H9 (cell line): ENCODE measurements at regions not wholly inside any gene's neighbourhood (a gene's known extent, or its start where the extent isn't known, plus 50 kb on each side); places are given as distances from the start of the nearest gene placed in this dataset.

Experiments
- DNase-seq: peaks from one replicate; pipeline ENCODE4 v3.0.0-alpha.2; 2017
- H2AFZ ChIP-seq: one replicate; pipeline ENCODE4 v1.6.1; 2013; ENCODE audit warnings: mild to moderate bottlenecking, low read length, control low read depth, moderate library complexity
- H2AK5ac ChIP-seq: 2 replicates; pipeline ENCODE4 v1.6.1; 2013; ENCODE audit warnings: low read length, control low read depth, mixed read lengths; ENCODE audit not compliant: insufficient read length
- H2BK120ac ChIP-seq: one replicate; pipeline ENCODE4 v1.6.1; 2013; ENCODE audit warnings: low read depth, mild to moderate bottlenecking, low read length, control low read depth, inconsistent platforms; ENCODE audit not compliant: poor library complexity, severe bottlenecking
- H2BK12ac ChIP-seq: 2 replicates; pipeline ENCODE4 v1.6.1; 2013; ENCODE audit warnings: low read length, control low read depth, mixed read lengths, low read depth; ENCODE audit not compliant: insufficient read length
- H2BK15ac ChIP-seq: 2 replicates; pipeline ENCODE4 v1.6.1; 2013; ENCODE audit warnings: low read depth, low read length, control low read depth
- H2BK20ac ChIP-seq: one replicate; pipeline ENCODE4 v1.6.1; 2013; ENCODE audit warnings: low read depth, mild to moderate bottlenecking, low read length, control low read depth, inconsistent platforms; ENCODE audit not compliant: poor library complexity, severe bottlenecking
- H2BK5ac ChIP-seq: 2 replicates; pipeline ENCODE4 v1.6.1; 2013; ENCODE audit warnings: low read length, control low read depth, mixed read lengths; ENCODE audit not compliant: insufficient read length
- H3K14ac ChIP-seq: 2 replicates; pipeline ENCODE4 v1.6.1; 2013; ENCODE audit warnings: low read length, control low read depth; ENCODE audit not compliant: insufficient read depth
- H3K18ac ChIP-seq: 2 replicates; pipeline ENCODE4 v1.6.1; 2013; ENCODE audit warnings: low read depth, mild to moderate bottlenecking, mixed read lengths, low read length, control low read depth; ENCODE audit not compliant: insufficient read length
- H3K23ac ChIP-seq: 2 replicates; pipeline ENCODE4 v1.6.1; 2013; ENCODE audit warnings: low read length, control low read depth, mixed read lengths, low read depth; ENCODE audit not compliant: insufficient read length
- H3K23me2 ChIP-seq: 2 replicates; pipeline ENCODE4 v1.6.1; 2013; ENCODE audit warnings: low read depth, mild to moderate bottlenecking, mixed read lengths, low read length, control low read depth; ENCODE audit not compliant: insufficient read length, poor library complexity, severe bottlenecking
- H3K27ac ChIP-seq: 2 replicates; pipeline ENCODE4 v1.5.1; 2013; ENCODE audit warnings: low read length, control low read depth, mixed read lengths, low read depth; ENCODE audit not compliant: insufficient read length
- H3K27me3 ChIP-seq: 2 replicates; pipeline ENCODE4 v1.6.1; 2013; ENCODE audit warnings: low read length, control low read depth, inconsistent platforms; ENCODE audit not compliant: insufficient read depth
- H3K4ac ChIP-seq: 2 replicates; pipeline ENCODE4 v1.6.1; 2013; ENCODE audit warnings: low read depth, mild to moderate bottlenecking, control low read depth, inconsistent platforms, low read length, moderate library complexity
- H3K4me1 ChIP-seq: 2 replicates; pipeline ENCODE4 v1.6.1; 2013; ENCODE audit warnings: low read length, control low read depth, inconsistent platforms; ENCODE audit not compliant: insufficient read depth
- H3K4me2 ChIP-seq: 2 replicates; pipeline ENCODE4 v1.6.1; 2013; ENCODE audit warnings: low read length, control low read depth, mixed read lengths; ENCODE audit not compliant: insufficient read length, insufficient read depth
- H3K56ac ChIP-seq: 2 replicates; pipeline ENCODE4 v1.6.1; 2013; ENCODE audit warnings: low read depth, mild to moderate bottlenecking, mixed read lengths, low read length, control low read depth; ENCODE audit not compliant: insufficient read length
- H3K79me1 ChIP-seq: 2 replicates; pipeline ENCODE4 v1.6.1; 2013; ENCODE audit warnings: low read depth, mild to moderate bottlenecking, moderate library complexity, low read length, control low read depth, inconsistent platforms; ENCODE audit not compliant: insufficient read depth, poor library complexity, severe bottlenecking
- H3K79me2 ChIP-seq: 2 replicates; pipeline ENCODE4 v1.6.1; 2013; ENCODE audit warnings: low read length, control low read depth, inconsistent platforms; ENCODE audit not compliant: insufficient read depth
- H3K9ac ChIP-seq: 2 replicates; pipeline ENCODE4 v1.6.1; 2013; ENCODE audit warnings: low read length, control low read depth, mixed read lengths; ENCODE audit not compliant: insufficient read length; ENCODE audit errors: extremely low read depth
- H3K9me3 ChIP-seq: one replicate; pipeline ENCODE4 v1.6.1; 2013; ENCODE audit warnings: low read depth, low read length, inconsistent platforms; ENCODE audit not compliant: control insufficient read depth
- H3T11ph ChIP-seq: one replicate; pipeline ENCODE4 v1.6.1; 2013; ENCODE audit warnings: mild to moderate bottlenecking, low read length, control low read depth, inconsistent platforms
- H4K20me1 ChIP-seq: one replicate; pipeline ENCODE4 v1.6.1; 2013; ENCODE audit not compliant: control insufficient read depth, insufficient read length, insufficient read depth
- H4K5ac ChIP-seq: 2 replicates; pipeline ENCODE4 v1.6.1; 2013; ENCODE audit warnings: low read depth, mild to moderate bottlenecking, mixed read lengths, low read length, control low read depth; ENCODE audit not compliant: insufficient read length
- H4K8ac ChIP-seq: replicated peaks from 2 replicates; pipeline ENCODE4 v1.6.1; 2013; ENCODE audit warnings: low read length, control low read depth, mixed read lengths, low read depth; ENCODE audit not compliant: insufficient read length
- H4K91ac ChIP-seq: 2 replicates; pipeline ENCODE4 v1.6.1; 2013; ENCODE audit warnings: low read depth, mild to moderate bottlenecking, moderate library complexity, mixed read lengths, low read length, control low read depth; ENCODE audit not compliant: insufficient read length
- H3K27ac Mint-ChIP-seq, 3 experiments: 2 replicates in 2 of 3; 3 replicates in 1 of 3; pipeline ENCODE4 v1.8.0; 2020 to 2021; ENCODE audit warnings: mixed read lengths in 3 of 3, mild to moderate bottlenecking in 1 of 3, moderate library complexity in 1 of 3
- H3K27me3 Mint-ChIP-seq: 2 replicates; pipeline ENCODE4 v1.8.0; 2021; ENCODE audit warnings: low read depth, mild to moderate bottlenecking, moderate library complexity, mixed read lengths
- H3K36me3 Mint-ChIP-seq, 3 experiments: 2 replicates in 2 of 3; 3 replicates in 1 of 3; pipeline ENCODE4 v1.8.0; 2020 to 2021; ENCODE audit warnings: low read depth in 3 of 3, mixed read lengths in 3 of 3; ENCODE audit not compliant: insufficient read depth in 1 of 3
- H3K4me1 Mint-ChIP-seq, 2 experiments: 2 replicates each; pipeline ENCODE4 v1.8.0; 2020; ENCODE audit warnings: mixed read lengths in 2 of 2
- H3K4me3 Mint-ChIP-seq, 2 experiments: 2 replicates in 1 of 2; 3 replicates in 1 of 2; pipeline ENCODE4 v1.8.0; 2020 to 2021; ENCODE audit warnings: mild to moderate bottlenecking in 2 of 2, mixed read lengths in 2 of 2, moderate library complexity in 1 of 2
- H3K9me3 Mint-ChIP-seq, 2 experiments: 2 replicates in 1 of 2; 3 replicates in 1 of 2; pipeline ENCODE4 v1.8.0; 2020; ENCODE audit warnings: mild to moderate bottlenecking in 2 of 2, mixed read lengths in 2 of 2, moderate library complexity in 1 of 2
- WGBS: extraction: QIAGEN DNeasy Blood & Tissue Kit; methylation state at CpG from one replicate; pipeline ENCODE4 v1.1.7; 2013; ENCODE audit warnings: missing lambda C conversion rate, low lambda C conversion rate, mixed read lengths; ENCODE audit not compliant: insufficient read length; ENCODE audit errors: extremely low coverage; 5-methylcytosine and 5-hydroxymethylcytosine counted together
- TF ChIP-seq, protein P1 (sequence below): fragments of 200-600 bp; sonication (generic); conservative IDR thresholded peaks from 3 replicates; pipeline ENCODE4 v1.8.0; 2021; ENCODE audit warnings: antibody characterized with exemption, mild to moderate bottlenecking

DNA sequence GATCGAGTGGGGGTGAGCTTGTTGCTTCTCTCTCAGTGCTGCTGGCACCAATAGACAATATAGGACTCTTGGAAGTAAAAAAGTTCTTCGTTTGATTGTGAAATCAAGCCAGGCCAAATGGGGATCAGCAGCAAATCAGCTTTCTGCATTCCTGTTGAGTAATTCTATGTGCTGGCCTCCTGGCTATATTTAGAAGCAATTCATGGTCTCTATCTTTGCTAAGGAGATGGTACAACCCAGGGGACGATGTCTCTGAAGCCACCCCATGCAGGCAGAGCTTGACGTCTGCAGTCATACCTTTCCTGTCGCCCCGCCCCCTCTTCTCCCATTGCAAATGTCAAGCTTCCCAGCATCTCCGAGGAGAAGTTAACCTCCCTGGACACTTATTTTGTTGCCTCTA is 199.1 kb downstream of the SCP2D1 start:
- no peak overlapping the region for H3T11ph ChIP-seq
- H4K8ac ChIP-seq, result no peak overlapping the region
- H3K18ac ChIP-seq, result no peak overlapping the region
- no peaks in the 10 kb centered on the region for H3K79me2 ChIP-seq
- H3K4me3 Mint-ChIP-seq, result no peak overlapping the region
- H3K14ac ChIP-seq, result no peak overlapping the region
- H3K23me2 ChIP-seq, result no peaks in the 10 kb centered on the region
- no peak overlapping the region for H4K5ac ChIP-seq
- H3K4me2 ChIP-seq, result no peak overlapping the region
- no CpG with 5 or more reads among the region's 7 CpGs for WGBS
- H2BK5ac ChIP-seq, result no peak overlapping the region
- no peaks in the 10 kb centered on the region for H3K79me1 ChIP-seq
- H4K20me1 ChIP-seq, result no peaks in the 10 kb centered on the region
- no peaks in the 10 kb centered on the region for H3K36me3 Mint-ChIP-seq
- H3K9me3 ChIP-seq, result no peaks in the 10 kb centered on the region
- H2BK15ac ChIP-seq, result no peak overlapping the region
- no peak overlapping the region for H2BK120ac ChIP-seq
- peaks cover 17 to 21% of the 10 kb centered on the region in 2 experiments for H3K4me1 Mint-ChIP-seq
- no peak overlapping the region for H4K91ac ChIP-seq
- no peak overlapping the region for H3K23ac ChIP-seq
- H3K27ac Mint-ChIP-seq, result no peak overlapping the region
- TF ChIP-seq, protein P1, sequence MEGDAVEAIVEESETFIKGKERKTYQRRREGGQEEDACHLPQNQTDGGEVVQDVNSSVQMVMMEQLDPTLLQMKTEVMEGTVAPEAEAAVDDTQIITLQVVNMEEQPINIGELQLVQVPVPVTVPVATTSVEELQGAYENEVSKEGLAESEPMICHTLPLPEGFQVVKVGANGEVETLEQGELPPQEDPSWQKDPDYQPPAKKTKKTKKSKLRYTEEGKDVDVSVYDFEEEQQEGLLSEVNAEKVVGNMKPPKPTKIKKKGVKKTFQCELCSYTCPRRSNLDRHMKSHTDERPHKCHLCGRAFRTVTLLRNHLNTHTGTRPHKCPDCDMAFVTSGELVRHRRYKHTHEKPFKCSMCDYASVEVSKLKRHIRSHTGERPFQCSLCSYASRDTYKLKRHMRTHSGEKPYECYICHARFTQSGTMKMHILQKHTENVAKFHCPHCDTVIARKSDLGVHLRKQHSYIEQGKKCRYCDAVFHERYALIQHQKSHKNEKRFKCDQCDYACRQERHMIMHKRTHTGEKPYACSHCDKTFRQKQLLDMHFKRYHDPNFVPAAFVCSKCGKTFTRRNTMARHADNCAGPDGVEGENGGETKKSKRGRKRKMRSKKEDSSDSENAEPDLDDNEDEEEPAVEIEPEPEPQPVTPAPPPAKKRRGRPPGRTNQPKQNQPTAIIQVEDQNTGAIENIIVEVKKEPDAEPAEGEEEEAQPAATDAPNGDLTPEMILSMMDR, result no peak
- H2BK12ac ChIP-seq, result no peak overlapping the region
- H3K9me3 Mint-ChIP-seq, result no peaks in the 10 kb centered on the region; a peak in 1 of 5 replicates
- no peak overlapping the region for H3K56ac ChIP-seq
- H3K4ac ChIP-seq, result no peak overlapping the region
- H3K27me3 Mint-ChIP-seq, result peaks cover 2% of the 10 kb centered on the region; the same call in 1 of the 2 replicates
- no peak overlapping the region for H2BK20ac ChIP-seq
- no peak overlapping the region for H2AFZ ChIP-seq
- H3K4me1 ChIP-seq, result no peaks in the 10 kb centered on the region
- no peak overlapping the region for H3K9ac ChIP-seq
- no peak overlapping the region for H2AK5ac ChIP-seq
- no peak for DNase-seq
- no peaks in the 10 kb centered on the region for H3K27me3 ChIP-seq
- no peak overlapping the region for H3K27ac ChIP-seq
